Erythroblast (primary cell): ENCODE measurements at regions not wholly inside any gene's neighbourhood (a gene's known extent, or its start where the extent isn't known, plus 50 kb on each side); places are given as distances from the start of the nearest gene placed in this dataset.

Source experiments
- GATA1 ChIP-seq: IDR thresholded peaks from 2 replicates; pipeline ENCODE4 v1.6.1; 2011; ENCODE audit warnings: low read depth, mild to moderate bottlenecking, control low read depth, low read length, moderate library complexity
- POLR2A ChIP-seq: IDR thresholded peaks from 2 replicates; pipeline ENCODE4 v1.6.1; 2011; ENCODE audit warnings: mild to moderate bottlenecking, low read length

DNA sequence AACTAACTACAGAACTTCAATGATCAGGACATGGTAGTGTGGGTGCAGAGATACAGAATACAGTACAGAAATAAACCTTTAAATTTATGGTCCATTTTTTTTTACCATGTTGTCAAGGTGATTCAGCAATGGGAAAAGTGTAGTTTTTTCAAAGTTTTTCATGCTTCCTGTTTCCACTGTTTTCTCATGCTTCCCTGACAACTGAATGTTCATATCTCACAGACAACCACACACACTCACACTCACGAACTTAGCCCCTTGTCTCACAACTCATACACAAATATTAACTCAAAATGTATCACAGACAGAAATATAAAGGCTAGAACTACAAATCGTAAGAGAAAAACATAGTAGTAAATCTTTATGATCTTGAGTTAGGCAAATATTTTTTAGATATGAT is 232.6 kb upstream of the CDYL start:
- TF ChIP-seq POLR2A (no peak), GATA1 (no peak)
